Activated CD4-positive, alpha-beta T cell treated with anti-CD3 and anti-CD28 coated beads, Interleukin-2, amount 10 ng/mL, durations not matched to agents 7 days and 5 days (primary cell): ENCODE measurements at regions not wholly inside any gene's neighbourhood (a gene's known extent, or its start where the extent isn't known, plus 50 kb on each side); places are given as distances from the start of the nearest gene placed in this dataset.

Source experiments
- CTCF ChIA-PET: fragments of 350-600 bp; sonication (Branson Sonifier 250); formaldehyde crosslinking; loops from one replicate; lab custom pipeline; 2021; ENCODE audit warnings: antibody characterized with exemption; lab: Charles Lee
- POLR2A ChIA-PET: fragments of 350-600 bp; sonication (Branson Sonifier 250); formaldehyde crosslinking; loops from one replicate; lab custom pipeline; 2021; ENCODE audit warnings: antibody characterized with exemption; lab: Charles Lee
- DNase-seq: peaks from one replicate; pipeline ENCODE4 v3.0.0-alpha.2; 2020
- H3K27ac Mint-ChIP-seq: one replicate; pipeline ENCODE4 v1.8.0; 2021; ENCODE audit warnings: mild to moderate bottlenecking, moderate library complexity, mixed read lengths
- H3K27me3 Mint-ChIP-seq: one replicate; pipeline ENCODE4 v1.8.0; 2021; ENCODE audit warnings: mixed read lengths
- H3K36me3 Mint-ChIP-seq: one replicate; pipeline ENCODE4 v1.8.0; 2021; ENCODE audit warnings: low read depth, mixed read lengths
- H3K4me1 Mint-ChIP-seq: one replicate; pipeline ENCODE4 v1.8.0; 2021; ENCODE audit warnings: mixed read lengths
- H3K4me3 Mint-ChIP-seq: one replicate; pipeline ENCODE4 v1.8.0; 2021; ENCODE audit warnings: mild to moderate bottlenecking, moderate library complexity, mixed read lengths
- H3K9me3 Mint-ChIP-seq: one replicate; pipeline ENCODE4 v1.8.0; 2021; ENCODE audit warnings: mixed read lengths

GRCh38 chr2:15718103-15718943, 126.7 kb downstream of the DDX1 start:
- H3K27me3 Mint-ChIP-seq, result no peaks in the 10 kb centered on the region
- ChIA-PET POLR2A (no interaction called here), CTCF (no interaction called here)
- H3K36me3 Mint-ChIP-seq, result no peaks in the 10 kb centered on the region
- H3K27ac Mint-ChIP-seq, result no peak overlapping the region
- no peak overlapping the region for H3K4me3 Mint-ChIP-seq
- DNase-seq, result no peak
- no peaks in the 10 kb centered on the region for H3K9me3 Mint-ChIP-seq
- H3K4me1 Mint-ChIP-seq, result no peaks in the 10 kb centered on the region

- Mint-ChIP-seq H3K4me3 (no peak overlapping the region), H3K36me3 (no peaks in the 10 kb centered on the region), H3K27me3 (no peaks in the 10 kb centered on the region), H3K4me1 (no peaks in the 10 kb centered on the region), H3K9me3 (no peaks in the 10 kb centered on the region), H3K27ac (no peak overlapping the region)
- POLR2A ChIA-PET, result no interaction called here
- DNase-seq, result no peak
- CTCF ChIA-PET, result no interaction called here
Measured at GRCh38 chr2:15718944-15719323, 127.3 kb downstream of the DDX1 start.

- no peaks in the 10 kb centered on the region for H3K4me1 Mint-ChIP-seq
- no peak overlapping the region for H3K27ac Mint-ChIP-seq
- POLR2A ChIA-PET, result interaction anchor here (0.6 kb wide), 1 partner anchor 90 kb away, joined by 3 read pairs; no protein-coding TSS in a partner anchor
- no peaks in the 10 kb centered on the region for H3K9me3 Mint-ChIP-seq
- CTCF ChIA-PET, result no interaction called here
- no peak overlapping the region for H3K4me3 Mint-ChIP-seq
- no peaks in the 10 kb centered on the region for H3K36me3 Mint-ChIP-seq
- no peak for DNase-seq
- no peaks in the 10 kb centered on the region for H3K27me3 Mint-ChIP-seq
Measured at GRCh38 chr2:15719566-15720313, 128.1 kb downstream of the DDX1 start.

GRCh38 chr2:15720561-15721307, 129.1 kb downstream of the DDX1 start:
- Mint-ChIP-seq H3K4me3 (no peak overlapping the region), H3K4me1 (no peaks in the 10 kb centered on the region), H3K36me3 (no peaks in the 10 kb centered on the region), H3K27me3 (no peaks in the 10 kb centered on the region), H3K9me3 (no peaks in the 10 kb centered on the region), H3K27ac (no peak overlapping the region)
- ChIA-PET CTCF (no interaction called here), POLR2A (no interaction called here)
- DNase-seq, result no peak

GRCh38 chr2:15721411-15722067, 129.9 kb downstream of the DDX1 start:
- Mint-ChIP-seq H3K4me3 (no peak overlapping the region), H3K36me3 (no peaks in the 10 kb centered on the region), H3K9me3 (no peaks in the 10 kb centered on the region), H3K27ac (no peak overlapping the region), H3K4me1 (no peaks in the 10 kb centered on the region), H3K27me3 (no peaks in the 10 kb centered on the region)
- POLR2A ChIA-PET, result no interaction called here
- no peak for DNase-seq
- CTCF ChIA-PET, result no interaction called here

GRCh38 chr2:15722980-15723379, 131.3 kb downstream of the DDX1 start:
- Mint-ChIP-seq H3K36me3 (no peaks in the 10 kb centered on the region), H3K4me1 (no peaks in the 10 kb centered on the region), H3K27me3 (no peaks in the 10 kb centered on the region), H3K27ac (no peak overlapping the region), H3K9me3 (no peaks in the 10 kb centered on the region), H3K4me3 (no peak overlapping the region)
- ChIA-PET CTCF (no interaction called here), POLR2A (no interaction called here)
- no peak for DNase-seq

GRCh38 chr2:15724235-15724634, 132.6 kb downstream of the DDX1 start:
- no peak for DNase-seq
- CTCF ChIA-PET, result no interaction called here
- POLR2A ChIA-PET, result no interaction called here
- Mint-ChIP-seq H3K9me3 (no peaks in the 10 kb centered on the region), H3K4me3 (no peak overlapping the region), H3K27me3 (no peaks in the 10 kb centered on the region), H3K4me1 (no peaks in the 10 kb centered on the region), H3K36me3 (no peaks in the 10 kb centered on the region), H3K27ac (no peak overlapping the region)

GRCh38 chr2:15725101-15725781, 133.6 kb downstream of the DDX1 start:
- POLR2A ChIA-PET, result no interaction called here
- no peak for DNase-seq
- no peaks in the 10 kb centered on the region for H3K36me3 Mint-ChIP-seq

GRCh38 chr2:15725782-15726112, 134.1 kb downstream of the DDX1 start:
- H3K4me1 Mint-ChIP-seq, result no peaks in the 10 kb centered on the region
- H3K9me3 Mint-ChIP-seq, result no peaks in the 10 kb centered on the region
- H3K4me3 Mint-ChIP-seq, result no peak overlapping the region
- DNase-seq, result no peak
- H3K27me3 Mint-ChIP-seq, result no peaks in the 10 kb centered on the region
- no peaks in the 10 kb centered on the region for H3K36me3 Mint-ChIP-seq
- ChIA-PET POLR2A (no interaction called here), CTCF (no interaction called here)
- H3K27ac Mint-ChIP-seq, result no peak overlapping the region

More at GRCh38 chr2:15725101-15725781, 133.6 kb downstream of the DDX1 start:
- Mint-ChIP-seq H3K27me3 (no peaks in the 10 kb centered on the region), H3K4me1 (no peaks in the 10 kb centered on the region), H3K27ac (no peak overlapping the region), H3K9me3 (no peaks in the 10 kb centered on the region), H3K4me3 (no peak overlapping the region)
- CTCF ChIA-PET, result no interaction called here

- no peak overlapping the region for H3K27ac Mint-ChIP-seq
- ChIA-PET CTCF (no interaction called here), POLR2A (no interaction called here)
Measured at GRCh38 chr2:15726321-15727057, 134.8 kb downstream of the DDX1 start.

GRCh38 chr2:15727396-15728244, 136.0 kb downstream of the DDX1 start:
- Mint-ChIP-seq H3K27me3 (no peaks in the 10 kb centered on the region), H3K4me1 (no peaks in the 10 kb centered on the region), H3K27ac (no peak overlapping the region), H3K4me3 (no peak overlapping the region), H3K36me3 (no peaks in the 10 kb centered on the region), H3K9me3 (no peaks in the 10 kb centered on the region)
- DNase-seq, result no peak
- ChIA-PET CTCF (no interaction called here), POLR2A (no interaction called here)

More at GRCh38 chr2:15726321-15727057, 134.8 kb downstream of the DDX1 start:
- no peak for DNase-seq
- Mint-ChIP-seq H3K36me3 (no peaks in the 10 kb centered on the region), H3K27me3 (no peaks in the 10 kb centered on the region), H3K4me1 (no peaks in the 10 kb centered on the region), H3K9me3 (no peaks in the 10 kb centered on the region), H3K4me3 (no peak overlapping the region)
